Kasumi-1 (cell line): ENCODE measurements at regions not wholly inside any gene's neighbourhood (a gene's known extent, or its start where the extent isn't known, plus 50 kb on each side); places are given as distances from the start of the nearest gene placed in this dataset.

Experiments used
- DNase-seq, 2 experiments: peaks; one replicate each; lab custom pipeline; 2025; lab: John Stamatoyannopoulos, UW

GRCh38 chr5:74028976-74029375 lies 403.0 kb downstream of the ARHGEF28 start:
- no peak for DNase-seq

GRCh38 chr5:74028406-74028805 lies 402.4 kb downstream of the ARHGEF28 start:
- DNase-seq = no peak

GRCh38 chr5:74027732-74028338 lies 401.8 kb downstream of the ARHGEF28 start:
- no peak for DNase-seq

GRCh38 chr5:74026310-74026709 lies 400.3 kb downstream of the ARHGEF28 start:
- no peak for DNase-seq

- DNase-seq = no peak
Measured at GRCh38 chr5:74021126-74021525, 395.1 kb downstream of the ARHGEF28 start.

GRCh38 chr5:74020503-74020902 lies 394.5 kb downstream of the ARHGEF28 start:
- no peak for DNase-seq

- no peak for DNase-seq
Measured at GRCh38 chr5:74019923-74020322, 393.9 kb downstream of the ARHGEF28 start.

- DNase-seq = no peak
Measured at GRCh38 chr5:74017786-74018211, 391.8 kb downstream of the ARHGEF28 start.

- no peak for DNase-seq
Measured at GRCh38 chr5:74017112-74017511, 391.1 kb downstream of the ARHGEF28 start.

- DNase-seq = no peak
Measured at GRCh38 chr5:74016373-74016772, 390.4 kb downstream of the ARHGEF28 start.

GRCh38 chr5:74015716-74016115 lies 389.7 kb downstream of the ARHGEF28 start:
- DNase-seq = no peak

GRCh38 chr5:74013222-74013621 lies 387.2 kb downstream of the ARHGEF28 start:
- DNase-seq = no peak

- DNase-seq = no peak
Measured at GRCh38 chr5:74009502-74009901, 383.5 kb downstream of the ARHGEF28 start.

- DNase-seq = no peak
Measured at GRCh38 chr5:74007193-74007592, 381.2 kb downstream of the ARHGEF28 start.

GRCh38 chr5:73999297-73999696 lies 373.3 kb downstream of the ARHGEF28 start:
- DNase-seq = no peak

GRCh38 chr5:73998489-73998888 lies 372.5 kb downstream of the ARHGEF28 start:
- DNase-seq = no peak

GRCh38 chr5:73997960-73998359 lies 372.0 kb downstream of the ARHGEF28 start:
- DNase-seq = no peak

GRCh38 chr5:73996151-73996755 lies 370.3 kb downstream of the ARHGEF28 start:
- DNase-seq = no peak

- DNase-seq = no peak
Measured at GRCh38 chr5:73994963-73995362, 369.0 kb downstream of the ARHGEF28 start.
